ENCODE measurements at regions not wholly inside any gene's neighbourhood (a gene's known extent, or its start where the extent isn't known, plus 50 kb on each side); places are given as distances from the start of the nearest gene placed in this dataset.

- no peaks in the 10 kb centered on the region for H3K9me3 ChIP-seq (replicated peaks in 1 of 3)
Measured at GRCh38 chr1:34597877-34598514, 156.9 kb upstream of the GJB5 start.

DNA sequence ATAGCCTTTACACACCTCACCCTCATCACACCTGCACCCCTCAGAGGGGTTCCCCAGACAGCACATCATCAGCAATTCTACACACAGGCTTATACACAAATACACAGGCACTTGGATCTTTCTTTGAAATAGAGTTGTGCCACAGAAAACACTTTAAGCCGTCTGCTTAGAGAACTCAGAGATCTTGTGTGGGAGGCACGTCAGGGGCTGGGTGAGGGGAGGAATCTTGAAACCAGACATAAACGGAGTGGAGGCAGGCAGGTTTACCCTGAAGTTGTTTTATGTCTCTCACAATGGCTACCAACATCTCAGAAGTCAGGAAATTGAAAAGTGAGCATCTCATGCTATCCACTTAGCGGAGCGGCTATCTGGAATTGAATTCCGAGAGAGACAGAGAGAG, 151.9 kb upstream of the GJB5 start:
- intact Hi-C loops (cut with DNase I) = no loop called here
- no peaks in the 10 kb centered on the region for H3K27me3 ChIP-seq
- no peak overlapping the region for H3K27ac ChIP-seq
- no peak for TF ChIP-seq CTCF (IDR thresholded peaks at IDR 0.05)
- no peak for TF ChIP-seq POLR2A (IDR thresholded peaks at IDR 0.05)
- H3K36me3 ChIP-seq (replicated peaks in 1 of 2) = no peaks in the 10 kb centered on the region
- H3K4me3 ChIP-seq = no peak overlapping the region
- 46 to 54% (median 52%) methylated on average over 6 of the region's 6 CpGs for WGBS, 4 donors
- no peak for DNase-seq
- H3K4me1 ChIP-seq (replicated peaks in 1 of 2) = no peaks in the 10 kb centered on the region
- no peaks in the 10 kb centered on the region for H3K9me3 ChIP-seq (replicated peaks in 1 of 3)

More at GRCh38 chr1:34597877-34598514, 156.9 kb upstream of the GJB5 start:
- TF ChIP-seq CTCF (IDR thresholded peaks at IDR 0.05) (peak; percentile 78 to 91 (median 84)), POLR2A (IDR thresholded peaks at IDR 0.05) (no peak)
- intact Hi-C loops (cut with DNase I) = loop anchor here in 1 of 2 donors (5.0 to 10.0 kb wide), 3 partner anchors 486 to 966 kb away; no protein-coding TSS in a partner anchor
- no peaks in the 10 kb centered on the region for H3K27me3 ChIP-seq
- H3K4me3 ChIP-seq = no peak overlapping the region
- DNase-seq = peak; percentile 73 to 87 (median 83)
- no peaks in the 10 kb centered on the region for H3K4me1 ChIP-seq (replicated peaks in 1 of 2)
- H3K27ac ChIP-seq = no peak overlapping the region
- no peaks in the 10 kb centered on the region for H3K36me3 ChIP-seq (replicated peaks in 1 of 2)
- 20 to 50% (median 21%) methylated on average over 2 to 5 of the region's 5 CpGs for WGBS, 4 donors

DNA sequence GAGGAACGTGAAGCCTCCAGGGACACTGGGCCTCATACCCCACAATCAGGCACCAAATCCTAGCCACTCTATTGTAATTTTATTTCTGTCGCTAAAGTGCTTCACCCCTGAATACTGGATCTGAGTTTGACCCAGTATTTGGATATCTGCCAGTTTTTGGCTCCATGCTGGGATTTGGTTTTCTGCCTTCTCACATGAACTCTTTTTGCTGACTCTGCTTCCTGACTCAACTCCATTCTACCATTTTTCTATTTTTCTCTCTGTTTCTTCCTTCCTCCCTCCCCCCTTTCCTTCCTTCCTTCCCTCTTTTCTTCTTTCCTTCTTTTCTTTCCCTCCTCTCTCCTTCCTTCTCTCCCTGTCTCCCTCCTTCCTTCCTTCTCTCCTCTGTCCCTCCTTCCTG, 151.3 kb upstream of the GJB5 start:
- Histone ChIP-seq H3K4me3 (no peak overlapping the region), H3K4me1 (replicated peaks in 1 of 2) (no peaks in the 10 kb centered on the region), H3K27me3 (no peaks in the 10 kb centered on the region), H3K27ac (no peak overlapping the region), H3K9me3 (replicated peaks in 1 of 3) (no peaks in the 10 kb centered on the region), H3K36me3 (replicated peaks in 1 of 2) (no peaks in the 10 kb centered on the region)
- no peak for TF ChIP-seq POLR2A (IDR thresholded peaks at IDR 0.05)
- no peak for TF ChIP-seq CTCF (IDR thresholded peaks at IDR 0.05)
- DNase-seq = no peak
- intact Hi-C loops (cut with DNase I) = no loop called here
- WGBS, 4 donors = 34 to 65% (median 52%) methylated on average over 2 of the region's 2 CpGs

DNA sequence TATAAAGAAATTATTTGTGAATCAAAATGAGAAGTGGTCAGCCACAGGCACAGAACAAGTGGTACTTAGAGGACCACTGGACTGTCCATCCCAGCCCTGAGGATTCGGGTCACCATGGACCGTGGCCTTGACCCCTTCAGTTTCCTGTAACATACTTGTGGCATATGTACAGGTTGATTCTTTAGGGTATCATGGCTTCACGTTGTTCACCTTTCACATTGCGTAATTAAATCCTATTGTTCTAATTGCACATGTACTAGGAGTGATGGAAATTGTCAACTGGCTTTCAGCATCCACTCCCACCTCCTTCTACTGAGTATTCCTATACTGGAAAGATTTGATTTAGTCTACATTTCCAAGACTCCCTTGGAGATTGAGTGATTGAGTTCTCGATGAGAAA, 148.3 kb upstream of the GJB5 start:
- Histone ChIP-seq H3K27me3 (no peaks in the 10 kb centered on the region), H3K9me3 (replicated peaks in 1 of 3) (no peaks in the 10 kb centered on the region), H3K4me3 (no peak overlapping the region), H3K4me1 (replicated peaks in 1 of 2) (no peaks in the 10 kb centered on the region), H3K36me3 (replicated peaks in 1 of 2) (no peaks in the 10 kb centered on the region), H3K27ac (no peak overlapping the region)
- TF ChIP-seq POLR2A (IDR thresholded peaks at IDR 0.05) (no peak), CTCF (IDR thresholded peaks at IDR 0.05) (no peak)
- WGBS, 4 donors = 71 to 86% (median 82%) methylated on average over 5 of the region's 5 CpGs
- DNase-seq = no peak
- intact Hi-C loops (cut with DNase I) = no loop called here

Measured in adrenal gland (tissue), 9 donors.